HFF-Myc (cell line): ENCODE measurements at regions not wholly inside any gene's neighbourhood (a gene's known extent, or its start where the extent isn't known, plus 50 kb on each side); places are given as distances from the start of the nearest gene placed in this dataset.

Experiments
- DNase-seq: peaks from one replicate; pipeline ENCODE4 v3.0.0-alpha.2; 2011; ENCODE audit warnings: low read depth; ENCODE audit errors: extremely low read depth
- H3K4me3 ChIP-seq: replicated peaks from 2 replicates; pipeline ENCODE4 v1.5.1; 2011; ENCODE audit warnings: low read depth, mild to moderate bottlenecking, control low read depth, low read length
- TF ChIP-seq, protein P1 (sequence below): IDR thresholded peaks from 2 replicates; pipeline ENCODE4 v1.5.1; 2012; ENCODE audit warnings: mild to moderate bottlenecking, low read depth, low read length, control low read depth; ENCODE audit errors: missing control alignments

DNA sequence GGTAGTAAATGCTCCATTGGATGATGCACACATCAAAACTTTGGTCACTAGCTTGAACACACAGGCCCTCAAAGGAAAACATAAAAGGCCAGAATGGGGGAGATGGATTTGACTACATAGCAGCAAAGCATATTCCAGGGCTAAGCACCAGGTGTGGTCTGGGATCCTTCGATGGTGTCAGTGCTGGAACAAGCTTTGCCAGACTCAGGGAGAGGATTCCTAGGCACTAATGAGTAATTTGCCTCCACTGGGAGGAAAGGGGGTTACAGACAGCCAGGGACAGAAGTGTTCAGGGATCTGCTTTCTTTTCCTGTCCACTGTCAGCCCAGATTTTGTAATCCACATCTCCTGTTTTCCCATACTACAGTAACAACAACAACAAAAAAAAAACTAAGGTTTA is 157.2 kb upstream of the OBI1 start:
- TF ChIP-seq, protein P1, sequence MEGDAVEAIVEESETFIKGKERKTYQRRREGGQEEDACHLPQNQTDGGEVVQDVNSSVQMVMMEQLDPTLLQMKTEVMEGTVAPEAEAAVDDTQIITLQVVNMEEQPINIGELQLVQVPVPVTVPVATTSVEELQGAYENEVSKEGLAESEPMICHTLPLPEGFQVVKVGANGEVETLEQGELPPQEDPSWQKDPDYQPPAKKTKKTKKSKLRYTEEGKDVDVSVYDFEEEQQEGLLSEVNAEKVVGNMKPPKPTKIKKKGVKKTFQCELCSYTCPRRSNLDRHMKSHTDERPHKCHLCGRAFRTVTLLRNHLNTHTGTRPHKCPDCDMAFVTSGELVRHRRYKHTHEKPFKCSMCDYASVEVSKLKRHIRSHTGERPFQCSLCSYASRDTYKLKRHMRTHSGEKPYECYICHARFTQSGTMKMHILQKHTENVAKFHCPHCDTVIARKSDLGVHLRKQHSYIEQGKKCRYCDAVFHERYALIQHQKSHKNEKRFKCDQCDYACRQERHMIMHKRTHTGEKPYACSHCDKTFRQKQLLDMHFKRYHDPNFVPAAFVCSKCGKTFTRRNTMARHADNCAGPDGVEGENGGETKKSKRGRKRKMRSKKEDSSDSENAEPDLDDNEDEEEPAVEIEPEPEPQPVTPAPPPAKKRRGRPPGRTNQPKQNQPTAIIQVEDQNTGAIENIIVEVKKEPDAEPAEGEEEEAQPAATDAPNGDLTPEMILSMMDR = no peak
- H3K4me3 ChIP-seq = no peak overlapping the region
- DNase-seq = no peak

DNA sequence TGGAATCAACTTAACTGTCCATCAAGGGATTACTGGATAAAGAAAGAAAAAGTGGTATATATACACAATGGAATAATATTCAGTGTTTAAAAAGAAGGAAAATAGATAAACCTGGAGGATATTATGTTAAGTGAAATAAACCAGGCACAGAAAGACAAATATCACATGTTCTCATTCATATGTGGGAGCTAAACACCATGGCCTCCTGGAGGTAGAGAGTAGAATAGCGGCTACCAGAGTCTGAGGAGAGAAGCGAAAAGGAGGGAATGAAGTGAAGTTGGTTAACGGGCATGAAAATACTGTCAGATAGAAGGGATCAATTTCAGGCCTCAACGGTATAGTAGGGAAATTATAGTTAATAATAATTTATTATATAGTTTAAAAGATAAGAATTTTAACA is 147.5 kb upstream of the OBI1 start:
- TF ChIP-seq, protein P1 = no peak
- no peak for DNase-seq
- no peak overlapping the region for H3K4me3 ChIP-seq

DNA sequence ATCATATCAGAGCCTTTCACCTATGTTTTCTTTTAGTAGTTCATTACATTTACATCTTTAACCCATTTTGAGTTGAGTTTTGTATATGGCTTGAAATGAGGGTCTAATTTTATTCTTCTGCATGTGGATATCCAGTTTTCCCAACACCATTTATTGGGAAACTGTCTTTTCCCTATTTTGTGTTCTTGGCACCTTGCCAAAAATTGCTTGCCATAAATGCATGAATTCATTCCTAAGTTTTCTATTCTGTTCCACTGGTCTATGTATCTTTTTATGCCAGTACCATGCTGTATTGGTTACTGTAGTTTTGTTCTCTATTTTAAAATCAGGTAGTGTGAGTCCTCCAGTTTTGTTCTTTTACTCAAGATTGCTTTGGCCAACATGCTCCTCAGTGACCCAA is 144.0 kb upstream of the OBI1 start:
- DNase-seq = no peak
- TF ChIP-seq, protein P1 = no peak

GRCh38 chr13:78787190-78787589 is 128.2 kb upstream of the OBI1 start:
- no peak for DNase-seq
- TF ChIP-seq, protein P1 = no peak
- H3K4me3 ChIP-seq = no peak overlapping the region

More for the DNA sequence above, 144.0 kb upstream of the OBI1 start:
- no peak overlapping the region for H3K4me3 ChIP-seq

GRCh38 chr13:78786459-78786858 is 127.5 kb upstream of the OBI1 start:
- no peak overlapping the region for H3K4me3 ChIP-seq
- TF ChIP-seq, protein P1 = no peak
- DNase-seq = no peak

GRCh38 chr13:78785764-78786163 is 126.8 kb upstream of the OBI1 start:
- TF ChIP-seq, protein P1 = no peak
- no peak for DNase-seq

GRCh38 chr13:78784014-78784750 is 125.2 kb upstream of the OBI1 start:
- TF ChIP-seq, protein P1 = no peak
- no peak overlapping the region for H3K4me3 ChIP-seq
- no peak for DNase-seq

More at GRCh38 chr13:78785764-78786163, 126.8 kb upstream of the OBI1 start:
- no peak overlapping the region for H3K4me3 ChIP-seq
